H1 (cell line): ENCODE measurements at regions not wholly inside any gene's neighbourhood (a gene's known extent, or its start where the extent isn't known, plus 50 kb on each side); places are given as distances from the start of the nearest gene placed in this dataset.

Experiments used
- BACH1 ChIP-seq: IDR thresholded peaks from 2 replicates; pipeline ENCODE4 v1.6.1; 2012; ENCODE audit warnings: low read length, improper control_type of control experiment
- SIN3A ChIP-seq, 2 experiments: IDR thresholded peaks in 1 of 2; conservative IDR thresholded peaks in 1 of 2; 2 replicates each; pipeline ENCODE4 v1.6.1; 2011 to 2012; ENCODE audit warnings: low read length in 2 of 2, improper control_type of control experiment in 1 of 2, low read depth in 1 of 2, mild to moderate bottlenecking in 1 of 2
- SP4 ChIP-seq: IDR thresholded peaks from 2 replicates; pipeline ENCODE4 v1.6.1; 2012; ENCODE audit warnings: low read length, inconsistent platforms
- TF ChIP-seq, protein P1 (sequence below), 3 experiments: IDR thresholded peaks; 1 replicate in 2 of 3; 2 replicates in 1 of 3; pipeline versions ENCODE4 v1.5.1 to v1.6.1; 2011; ENCODE audit warnings: low read length in 3 of 3, mild to moderate bottlenecking in 3 of 3, inconsistent platforms in 2 of 3, low read depth in 1 of 3, moderate library complexity in 1 of 3; ENCODE audit not compliant: insufficient read depth in 1 of 3; ENCODE audit errors: control extremely low read depth in 1 of 3

DNA sequence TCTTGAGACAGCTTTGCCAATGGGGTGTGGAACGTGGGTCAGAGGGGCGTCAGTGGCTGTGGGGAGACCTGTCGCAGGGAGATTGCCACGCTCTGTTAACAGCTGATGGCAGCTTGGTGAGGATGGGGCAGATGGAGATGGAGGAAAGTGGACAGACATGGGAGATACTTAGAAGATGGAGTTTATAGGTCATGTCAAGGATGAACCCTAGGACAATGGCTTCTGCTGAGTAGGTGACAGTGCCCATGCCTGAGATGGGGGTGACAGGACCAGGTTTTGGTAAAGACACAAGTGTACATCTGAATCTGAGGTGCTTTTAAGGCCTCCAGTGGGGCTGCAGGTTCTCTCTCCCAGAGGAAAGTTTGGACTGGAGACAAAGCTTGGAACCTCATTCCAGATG is 51.5 kb upstream of the ACCSL start (continued):
- TF ChIP-seq SIN3A (conservative IDR thresholded peaks at IDR 0.05 in 1 of 2, IDR thresholded peaks at IDR 0.05 in 1 of 2; ENCODE audit: low read depth in 1 of 2, low read length in 2 of 2) (no peak), SP4 (no peak), BACH1 (no peak)
- TF ChIP-seq, protein P1, sequence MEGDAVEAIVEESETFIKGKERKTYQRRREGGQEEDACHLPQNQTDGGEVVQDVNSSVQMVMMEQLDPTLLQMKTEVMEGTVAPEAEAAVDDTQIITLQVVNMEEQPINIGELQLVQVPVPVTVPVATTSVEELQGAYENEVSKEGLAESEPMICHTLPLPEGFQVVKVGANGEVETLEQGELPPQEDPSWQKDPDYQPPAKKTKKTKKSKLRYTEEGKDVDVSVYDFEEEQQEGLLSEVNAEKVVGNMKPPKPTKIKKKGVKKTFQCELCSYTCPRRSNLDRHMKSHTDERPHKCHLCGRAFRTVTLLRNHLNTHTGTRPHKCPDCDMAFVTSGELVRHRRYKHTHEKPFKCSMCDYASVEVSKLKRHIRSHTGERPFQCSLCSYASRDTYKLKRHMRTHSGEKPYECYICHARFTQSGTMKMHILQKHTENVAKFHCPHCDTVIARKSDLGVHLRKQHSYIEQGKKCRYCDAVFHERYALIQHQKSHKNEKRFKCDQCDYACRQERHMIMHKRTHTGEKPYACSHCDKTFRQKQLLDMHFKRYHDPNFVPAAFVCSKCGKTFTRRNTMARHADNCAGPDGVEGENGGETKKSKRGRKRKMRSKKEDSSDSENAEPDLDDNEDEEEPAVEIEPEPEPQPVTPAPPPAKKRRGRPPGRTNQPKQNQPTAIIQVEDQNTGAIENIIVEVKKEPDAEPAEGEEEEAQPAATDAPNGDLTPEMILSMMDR (IDR thresholded peaks at IDR 0.05; ENCODE audit: control extremely low read depth in 1 of 3, insufficient read depth in 1 of 3, low read depth in 1 of 3, low read length in 3 of 3), result no peak
